ENCODE measurements at regions not wholly inside any gene's neighbourhood (a gene's known extent, or its start where the extent isn't known, plus 50 kb on each side); places are given as distances from the start of the nearest gene placed in this dataset.
A peak's percentile ranks its signal among the peaks of the same experiment; 100 is the strongest.

GRCh38 chrX:113947548-113947947 is 636.3 kb upstream of the HTR2C start:
- H2AFZ ChIP-seq (ENCODE audit: low read length): no peak overlapping the region
- H3K36me3 ChIP-seq (ENCODE audit: insufficient read depth, low read length): no peaks in the 10 kb centered on the region
- no peak overlapping the region for H3K4me3 ChIP-seq (ENCODE audit: low read length, poor library complexity, severe bottlenecking)
- no peaks in the 10 kb centered on the region for H3K4me1 ChIP-seq (ENCODE audit: insufficient read depth, low read length, poor library complexity, severe bottlenecking)
- no peak overlapping the region for H3K4me2 ChIP-seq (ENCODE audit: low read depth, low read length, poor library complexity, severe bottlenecking)
- H3K27me3 ChIP-seq (ENCODE audit: insufficient read depth, low read length, poor library complexity, severe bottlenecking): no peaks in the 10 kb centered on the region
- H3K9ac ChIP-seq (ENCODE audit: low read depth, low read length, poor library complexity, severe bottlenecking): no peak overlapping the region
- H3F3A ChIP-seq (ENCODE audit: low read depth): no peaks in the 10 kb centered on the region
- no peaks in the 10 kb centered on the region for H3K9me2 ChIP-seq (replicated peaks; ENCODE audit: low read depth, low read length)
- TF ChIP-seq EZH2phosphoT487 (IDR thresholded peaks at IDR 0.05; ENCODE audit: borderline replicate concordance) (no peak), CTCF (conservative IDR thresholded peaks at IDR 0.05; ENCODE audit: low read length) (peak; percentile 38)
- no peaks in the 10 kb centered on the region for H3K9me3 ChIP-seq (ENCODE audit: insufficient read depth, low read depth, low read length)
- H4K20me1 ChIP-seq (ENCODE audit: insufficient read depth, low read length, poor library complexity, severe bottlenecking): no peaks in the 10 kb centered on the region
- H3K79me2 ChIP-seq (ENCODE audit: insufficient read depth, low read length): no peaks in the 10 kb centered on the region

- no peaks in the 10 kb centered on the region for H3F3A ChIP-seq (ENCODE audit: low read depth)
- no peaks in the 10 kb centered on the region for H4K20me1 ChIP-seq (ENCODE audit: insufficient read depth, low read length, poor library complexity, severe bottlenecking)
- no peaks in the 10 kb centered on the region for H3K9me3 ChIP-seq (ENCODE audit: insufficient read depth, low read depth, low read length)
- no peak overlapping the region for H3K9ac ChIP-seq (ENCODE audit: low read depth, low read length, poor library complexity, severe bottlenecking)
- no peaks in the 10 kb centered on the region for H3K79me2 ChIP-seq (ENCODE audit: insufficient read depth, low read length)
- no peaks in the 10 kb centered on the region for H3K9me2 ChIP-seq (replicated peaks; ENCODE audit: low read depth, low read length)
- no peak overlapping the region for H3K4me3 ChIP-seq (ENCODE audit: low read length, poor library complexity, severe bottlenecking)
- TF ChIP-seq EZH2phosphoT487 (IDR thresholded peaks at IDR 0.05; ENCODE audit: borderline replicate concordance) (no peak), CTCF (conservative IDR thresholded peaks at IDR 0.05; ENCODE audit: low read length) (no peak)
- H2AFZ ChIP-seq (ENCODE audit: low read length): no peak overlapping the region
- H3K36me3 ChIP-seq (ENCODE audit: insufficient read depth, low read length): no peaks in the 10 kb centered on the region
- H3K4me1 ChIP-seq (ENCODE audit: insufficient read depth, low read length, poor library complexity, severe bottlenecking): no peaks in the 10 kb centered on the region
- no peaks in the 10 kb centered on the region for H3K27me3 ChIP-seq (ENCODE audit: insufficient read depth, low read length, poor library complexity, severe bottlenecking)
- no peak overlapping the region for H3K4me2 ChIP-seq (ENCODE audit: low read depth, low read length, poor library complexity, severe bottlenecking)
Observed at GRCh38 chrX:113935518-113935917, 648.4 kb upstream of the HTR2C start.

GRCh38 chrX:113933931-113934330 is 650.0 kb upstream of the HTR2C start:
- H4K20me1 ChIP-seq (ENCODE audit: insufficient read depth, low read length, poor library complexity, severe bottlenecking): no peaks in the 10 kb centered on the region
- no peak for TF ChIP-seq CTCF (conservative IDR thresholded peaks at IDR 0.05; ENCODE audit: low read length)
- no peak for TF ChIP-seq EZH2phosphoT487 (IDR thresholded peaks at IDR 0.05; ENCODE audit: borderline replicate concordance)
- no peak overlapping the region for H2AFZ ChIP-seq (ENCODE audit: low read length)
- H3K4me3 ChIP-seq (ENCODE audit: low read length, poor library complexity, severe bottlenecking): no peak overlapping the region
- no peaks in the 10 kb centered on the region for H3K4me1 ChIP-seq (ENCODE audit: insufficient read depth, low read length, poor library complexity, severe bottlenecking)
- H3K27me3 ChIP-seq (ENCODE audit: insufficient read depth, low read length, poor library complexity, severe bottlenecking): no peaks in the 10 kb centered on the region
- H3K9me2 ChIP-seq (replicated peaks; ENCODE audit: low read depth, low read length): no peaks in the 10 kb centered on the region
- H3K36me3 ChIP-seq (ENCODE audit: insufficient read depth, low read length): no peaks in the 10 kb centered on the region
- H3K9ac ChIP-seq (ENCODE audit: low read depth, low read length, poor library complexity, severe bottlenecking): no peak overlapping the region
- H3K9me3 ChIP-seq (ENCODE audit: insufficient read depth, low read depth, low read length): no peaks in the 10 kb centered on the region
- H3K79me2 ChIP-seq (ENCODE audit: insufficient read depth, low read length): no peaks in the 10 kb centered on the region
- no peak overlapping the region for H3K4me2 ChIP-seq (ENCODE audit: low read depth, low read length, poor library complexity, severe bottlenecking)
- H3F3A ChIP-seq (ENCODE audit: low read depth): no peaks in the 10 kb centered on the region
